Activated T-helper 1 cell treated with anti-CD3 and anti-CD28 coated beads, Interleukin-2, amount 50 U/mL, for 16 hours (primary cell): ENCODE measurements at regions not wholly inside any gene's neighbourhood (a gene's known extent, or its start where the extent isn't known, plus 50 kb on each side); places are given as distances from the start of the nearest gene placed in this dataset.
"Not testable (repeated sequence)": the region's sequence is repeated elsewhere in the genome, so short reads cannot be mapped to it uniquely, and the experiment has no call there.

Experiments used
- DNase-seq, 2 donors: peaks; one replicate each; pipeline ENCODE4 v3.0.0-alpha.2; 2020; ENCODE audit warnings: low read depth in 1 of 2, low spot score in 1 of 2

DNA sequence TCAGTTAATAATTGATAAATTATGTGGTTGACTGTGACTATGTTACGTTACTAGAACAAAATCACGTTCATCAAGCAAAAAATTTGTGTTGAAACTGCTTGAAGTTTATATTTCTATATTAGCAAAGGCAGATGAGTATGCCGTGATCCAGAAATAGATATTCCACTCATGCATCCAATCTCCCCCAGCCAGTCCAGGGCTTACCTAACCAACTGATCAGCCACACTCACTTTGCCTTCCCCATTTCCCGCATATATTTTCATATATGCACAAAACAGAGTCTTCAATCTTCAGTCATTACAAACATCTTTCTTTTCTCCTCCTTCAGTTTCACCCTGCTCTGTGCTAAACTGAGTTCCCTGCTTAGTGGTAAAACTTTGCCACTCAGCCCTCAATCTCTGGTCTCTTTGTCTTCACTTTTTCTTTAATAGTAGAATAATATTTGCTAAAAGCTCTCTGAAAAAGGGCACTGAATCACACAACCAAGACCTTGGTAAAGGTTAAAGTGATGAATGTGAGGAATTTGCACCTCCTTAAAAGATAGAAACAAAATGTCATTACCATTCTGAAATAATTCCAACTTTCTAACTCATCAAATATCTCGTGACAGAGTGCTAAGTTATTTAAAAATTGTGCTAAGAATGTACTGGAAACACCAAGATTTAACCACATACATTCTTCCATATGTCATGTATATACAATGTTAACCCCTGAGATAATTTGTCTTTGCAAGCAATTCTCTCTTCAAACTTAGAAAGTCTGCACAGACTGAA, 893.2 kb upstream of the CRIM1 start:
- no peak for DNase-seq

DNA sequence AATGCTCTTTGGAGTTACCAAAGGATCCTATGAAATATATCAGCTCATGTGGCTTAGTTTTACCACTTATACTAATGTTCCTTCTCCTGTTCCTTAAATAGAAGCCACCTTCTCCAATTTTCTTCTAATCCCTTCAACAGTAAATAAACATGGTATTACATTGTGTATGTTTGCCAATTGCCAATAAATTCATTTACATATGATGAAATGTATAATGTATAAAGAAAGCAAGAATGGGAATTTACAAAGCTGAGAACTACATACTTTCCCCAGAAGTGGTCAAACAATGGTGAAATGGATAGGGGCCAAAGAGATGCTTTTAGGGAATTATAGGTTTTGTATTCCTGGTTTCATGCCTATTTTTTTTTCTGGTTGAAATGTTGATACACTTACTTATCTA, 894.2 kb upstream of the CRIM1 start:
- no peak for DNase-seq

DNA sequence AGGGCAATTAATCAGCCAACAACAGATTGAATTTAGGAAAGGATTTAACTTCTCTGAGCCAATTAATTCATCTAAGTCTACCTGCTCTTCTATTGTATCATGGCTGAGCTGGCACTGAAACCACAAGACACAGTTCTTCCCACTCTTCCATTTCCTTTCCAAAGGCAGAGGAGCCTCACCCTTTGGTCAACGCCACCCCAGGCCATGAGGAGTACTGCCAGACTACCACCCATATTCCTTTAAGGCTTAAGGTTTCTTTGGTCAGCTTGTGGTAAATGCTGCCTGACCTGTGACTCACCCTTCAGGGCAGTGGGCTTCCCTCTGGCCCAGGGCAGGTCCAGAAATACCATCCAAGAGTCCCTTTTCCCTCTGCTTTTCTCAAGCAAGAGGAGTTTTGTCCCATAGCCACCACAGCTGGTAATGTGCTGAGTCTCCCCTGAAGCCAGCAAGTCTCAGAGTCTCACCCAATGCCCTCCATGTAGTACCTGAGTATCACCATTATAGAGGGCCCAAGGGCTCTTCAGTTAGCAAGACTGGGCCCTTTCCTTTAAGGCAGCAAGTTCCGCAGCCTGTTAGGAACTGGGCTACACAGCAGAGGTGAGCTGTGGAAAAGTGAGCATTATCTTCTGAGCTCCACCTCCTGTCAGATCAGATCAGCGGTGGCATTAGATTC, 900.5 kb upstream of the CRIM1 start:
- DNase-seq = no peak

DNA sequence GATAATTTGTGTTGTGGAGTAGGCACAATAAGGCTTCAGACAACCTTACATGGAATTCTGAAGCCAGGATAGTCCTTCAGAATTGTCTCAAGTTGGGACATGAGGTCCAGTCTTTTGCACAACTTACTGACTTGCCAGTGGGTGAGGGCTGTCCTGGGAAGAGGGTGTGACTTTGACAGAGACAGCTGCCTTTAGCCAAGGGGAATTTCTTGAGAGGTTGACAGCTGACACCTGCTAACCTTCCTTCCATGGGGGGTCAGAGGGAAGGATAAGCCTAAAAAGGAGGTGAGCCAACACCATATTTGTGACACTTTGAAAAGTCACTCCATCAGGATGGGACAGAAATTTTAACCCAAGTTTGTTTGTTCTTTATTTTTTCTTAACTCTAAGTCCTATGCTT, 907.8 kb upstream of the CRIM1 start:
- no peak for DNase-seq

DNA sequence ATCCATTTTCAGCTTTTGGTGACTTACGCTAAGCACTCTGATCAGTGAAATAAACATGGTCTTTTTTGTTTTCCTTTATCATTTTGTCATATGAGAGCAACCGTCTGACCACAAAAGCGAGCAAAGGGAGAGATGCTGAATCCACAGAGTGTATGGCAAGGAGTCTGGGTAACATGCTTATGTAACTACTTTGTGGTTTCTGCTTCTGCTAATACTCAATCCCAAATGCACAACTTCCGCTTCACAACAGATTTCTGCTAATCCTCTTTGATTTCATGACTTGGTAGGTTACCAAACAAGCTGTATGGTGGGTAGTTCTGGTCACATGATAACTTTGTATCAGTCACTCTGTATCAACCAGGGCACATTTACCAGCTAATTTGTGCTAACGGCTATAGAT, 908.4 kb upstream of the CRIM1 start:
- no peak for DNase-seq

DNA sequence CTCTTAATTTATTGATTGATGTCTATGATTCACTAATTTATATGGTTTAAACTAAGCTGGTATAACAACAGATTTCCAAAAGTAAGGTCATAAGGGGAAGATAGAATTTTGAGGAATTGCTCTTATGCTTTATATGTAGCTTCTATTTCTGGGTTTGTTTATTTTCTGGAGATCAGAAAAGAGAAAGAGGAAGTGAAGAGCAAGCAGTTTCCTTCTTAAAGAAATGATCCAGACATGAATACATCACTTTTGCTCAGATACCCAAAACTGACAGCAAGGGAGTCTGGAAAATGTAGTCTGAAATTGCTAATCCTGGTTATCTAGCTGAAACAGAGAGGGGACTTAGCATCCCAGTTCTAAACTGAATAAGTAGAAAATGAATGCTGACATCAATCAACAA, 912.5 kb upstream of the CRIM1 start:
- no peak for DNase-seq

DNA sequence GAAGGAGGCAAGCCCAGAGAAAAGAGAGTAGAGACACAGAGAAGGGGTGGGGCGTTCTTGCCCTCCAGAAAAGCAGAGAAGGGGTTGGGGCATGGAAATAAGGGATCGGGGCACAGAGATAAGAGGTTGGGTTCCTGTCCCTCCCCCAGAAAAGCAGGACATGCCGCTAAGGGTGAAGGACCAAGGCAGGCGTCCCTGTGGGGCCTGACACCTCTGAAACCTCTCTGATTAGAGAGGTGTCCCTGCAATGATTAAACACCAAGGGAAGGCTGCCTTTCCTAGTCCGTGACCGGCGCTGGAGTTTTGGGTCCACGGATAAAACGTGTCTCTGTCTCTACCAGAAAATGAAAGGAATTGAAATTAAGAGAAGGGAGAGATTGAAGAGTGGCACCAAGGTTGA, 914.0 kb upstream of the CRIM1 start:
- not testable (repeated sequence) for DNase-seq

DNA sequence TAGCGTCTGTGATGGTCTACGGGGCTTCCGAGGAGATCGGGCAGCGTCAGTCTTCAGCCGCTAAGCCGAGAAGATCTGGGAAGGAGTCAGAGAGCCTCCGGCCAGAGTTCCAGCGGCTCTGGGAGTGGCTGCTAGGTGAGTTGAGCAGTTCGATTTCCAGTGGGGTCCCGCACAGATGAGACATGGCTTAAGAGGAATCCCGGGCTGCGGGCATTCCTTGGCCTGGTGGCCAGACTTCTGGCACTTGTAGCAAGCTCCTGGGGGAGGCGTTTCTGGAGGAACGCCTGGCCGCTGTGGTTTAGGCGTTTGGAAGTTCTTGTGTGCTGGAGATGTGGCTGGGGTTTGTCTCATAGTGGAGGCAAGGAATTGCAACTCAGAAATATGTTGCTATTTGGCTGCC, 915.3 kb upstream of the CRIM1 start:
- not testable (repeated sequence) for DNase-seq

DNA sequence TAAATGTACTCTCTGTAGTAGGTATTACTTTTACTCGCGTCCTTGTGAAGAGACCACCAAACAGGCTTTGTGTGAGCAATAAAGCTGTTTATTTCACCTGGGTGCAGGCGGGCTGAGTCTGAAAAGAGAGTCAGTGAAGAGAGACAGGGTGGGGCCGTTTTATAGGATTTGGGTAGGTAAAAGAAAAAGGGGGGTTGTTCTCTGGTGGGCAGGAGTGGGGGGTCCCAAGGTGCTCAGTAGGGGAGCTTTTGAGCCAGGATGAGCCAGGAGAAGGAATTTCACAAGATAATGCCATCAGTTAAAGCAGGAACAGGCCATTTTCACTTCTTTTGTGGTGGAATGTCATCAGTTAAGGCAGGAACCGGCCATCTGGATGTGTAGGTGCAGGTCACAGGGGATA, 918.7 kb upstream of the CRIM1 start:
- DNase-seq = not testable (repeated sequence)

DNA sequence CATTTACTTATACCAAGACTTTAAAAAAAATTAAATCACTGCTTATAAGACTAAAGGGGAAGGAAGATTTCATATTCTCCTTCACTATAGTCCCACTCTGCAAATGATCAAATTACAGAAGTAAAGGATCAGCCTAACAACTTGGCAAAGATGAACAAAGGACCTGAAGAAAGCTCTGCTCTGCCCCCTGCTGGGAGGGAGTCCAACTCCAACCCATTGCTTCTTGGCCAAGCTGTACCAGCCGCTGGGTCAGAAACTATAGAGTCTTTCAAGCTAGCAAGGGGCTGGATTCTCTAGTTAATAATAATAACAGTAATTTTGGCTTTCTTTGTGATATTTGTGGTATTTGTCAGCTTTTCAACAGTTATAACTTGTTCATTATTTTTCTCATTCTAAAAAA, 927.0 kb upstream of the CRIM1 start:
- DNase-seq = no peak

DNA sequence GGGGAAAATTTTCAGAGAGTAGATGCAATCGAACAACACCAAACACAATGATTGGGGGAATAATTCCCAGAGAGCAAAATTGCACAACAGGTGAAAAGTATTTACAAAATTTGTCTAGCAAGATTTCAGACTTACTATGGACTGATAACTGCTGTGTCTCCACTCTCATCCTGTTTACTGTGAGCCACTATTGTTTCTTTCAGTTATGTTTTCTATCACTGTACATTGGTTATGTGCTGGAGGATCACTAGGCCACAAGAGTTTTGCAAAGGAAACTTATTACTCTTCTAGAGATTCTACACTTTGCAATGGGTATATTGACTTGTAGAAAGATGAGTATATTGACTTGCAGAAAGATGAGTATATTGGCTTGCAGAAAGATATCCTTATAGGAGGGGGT, 934.1 kb upstream of the CRIM1 start:
- DNase-seq = no peak

DNA sequence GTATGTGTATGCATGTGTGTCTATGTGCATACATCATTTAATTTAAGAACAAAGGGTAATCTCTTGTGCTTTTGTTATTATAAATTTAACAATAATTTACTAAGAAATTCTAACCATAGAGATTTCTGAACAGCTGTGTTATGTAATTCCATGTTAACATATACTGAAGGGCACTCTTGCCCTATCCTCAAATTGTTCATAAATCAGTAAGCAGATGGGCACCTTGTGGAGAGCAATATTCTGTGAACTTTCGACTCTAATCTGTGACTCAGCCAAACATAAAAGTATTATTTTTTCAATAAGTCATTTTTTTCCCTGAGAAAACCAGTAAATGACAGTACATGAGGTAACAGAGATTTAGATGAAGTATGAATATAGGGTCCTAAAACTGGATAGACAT, 938.3 kb upstream of the CRIM1 start:
- no peak for DNase-seq

DNA sequence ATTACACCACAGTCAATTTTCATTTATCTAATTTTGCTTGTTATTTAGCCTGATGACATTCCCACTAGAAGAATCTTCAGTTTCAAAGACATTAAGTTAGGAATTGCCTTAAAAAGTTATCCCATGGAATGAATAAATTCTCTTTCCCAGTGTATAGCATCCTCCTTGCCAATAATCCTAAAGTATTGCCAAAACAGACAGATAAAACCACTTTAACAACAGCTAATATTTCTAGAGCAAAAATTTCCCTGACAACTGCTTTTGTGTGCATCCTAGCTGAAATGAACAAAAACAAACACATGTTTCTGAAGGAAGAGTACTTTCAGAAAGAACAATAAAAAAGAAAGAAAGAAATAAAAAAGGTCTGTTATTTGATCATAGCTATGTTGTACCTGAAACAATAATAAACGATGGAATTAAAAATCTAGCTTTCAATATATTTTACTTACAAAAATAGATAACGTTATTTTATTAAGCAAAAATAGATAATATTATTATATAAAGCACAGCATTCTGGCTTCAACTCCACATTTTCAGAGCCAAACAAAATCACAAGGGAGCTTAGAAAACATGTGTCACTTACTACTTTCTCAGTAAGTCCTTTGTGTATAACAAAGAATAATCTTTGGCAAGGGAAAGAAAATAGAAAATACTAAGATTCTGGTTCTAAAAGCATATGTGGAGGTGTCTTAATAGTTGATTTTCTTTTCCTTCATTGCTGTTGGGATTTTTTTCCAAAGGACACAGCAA, 939.0 kb upstream of the CRIM1 start:
- DNase-seq = no peak

DNA sequence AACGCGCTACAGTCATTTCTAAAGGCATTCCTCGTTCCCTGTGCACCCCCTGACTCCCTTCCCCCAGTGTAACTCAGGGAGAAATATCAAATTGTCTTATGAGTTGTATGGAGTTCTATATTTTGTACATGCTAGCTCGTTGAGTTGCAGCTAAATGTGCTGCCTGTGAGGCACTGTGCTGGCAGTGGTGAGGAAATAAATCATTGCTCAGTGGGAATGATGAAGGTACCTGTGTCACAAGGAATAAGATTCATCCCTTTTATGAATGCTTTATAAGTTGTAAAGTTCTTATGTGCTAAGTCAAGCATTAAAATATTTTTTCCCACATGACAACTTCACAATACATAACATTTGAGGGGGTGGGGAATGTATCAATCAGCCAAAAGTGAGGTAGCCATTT, 939.6 kb upstream of the CRIM1 start:
- DNase-seq = no peak

DNA sequence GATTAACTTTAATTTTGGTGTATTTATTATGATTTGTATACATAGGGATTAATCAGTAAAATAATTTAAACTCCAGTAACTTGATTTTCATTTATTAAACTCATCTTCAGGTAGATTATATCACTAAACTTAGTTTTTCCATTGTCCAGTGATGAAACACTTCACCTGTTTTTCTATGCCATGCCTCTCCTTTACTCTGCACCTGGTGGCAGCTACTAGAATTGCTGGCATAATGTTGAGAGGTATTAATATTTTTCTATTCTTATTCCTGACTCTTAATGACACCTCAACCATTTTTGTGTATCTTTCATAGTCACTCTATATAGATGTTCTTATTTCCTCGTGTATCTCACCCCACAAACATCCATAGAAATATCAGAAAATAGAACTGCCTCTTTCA, 940.3 kb upstream of the CRIM1 start:
- no peak for DNase-seq

DNA sequence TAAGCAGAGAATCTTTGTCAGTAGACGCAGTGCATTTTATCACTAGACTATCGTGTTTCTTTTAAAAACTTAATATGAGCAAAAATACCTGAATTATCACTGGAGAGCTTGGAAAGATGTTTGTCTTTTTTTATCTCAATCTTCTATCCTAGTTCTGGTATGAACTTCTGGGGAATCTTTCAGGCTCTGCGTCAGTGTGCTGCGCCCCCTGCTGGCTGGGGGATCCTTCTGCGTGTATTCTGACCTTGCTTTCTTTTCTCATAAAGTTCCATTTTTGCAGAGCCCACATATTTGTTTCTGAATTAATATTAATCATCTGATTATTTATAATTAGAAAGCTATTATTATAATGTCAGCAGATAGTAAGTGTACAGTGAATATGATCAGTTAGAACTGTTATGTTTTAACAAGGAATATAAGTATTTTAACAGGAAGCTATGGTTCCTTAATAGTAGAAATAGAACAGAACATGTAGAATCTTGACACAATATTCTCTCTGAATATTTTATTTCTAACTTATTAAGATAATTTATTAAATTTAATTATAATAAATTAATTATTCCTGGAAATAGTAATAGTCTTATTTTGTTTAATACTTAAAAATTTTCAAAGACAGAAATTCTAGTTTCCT, 945.0 kb upstream of the CRIM1 start:
- peak in 1 of 2 donors; percentile 2 for DNase-seq

DNA sequence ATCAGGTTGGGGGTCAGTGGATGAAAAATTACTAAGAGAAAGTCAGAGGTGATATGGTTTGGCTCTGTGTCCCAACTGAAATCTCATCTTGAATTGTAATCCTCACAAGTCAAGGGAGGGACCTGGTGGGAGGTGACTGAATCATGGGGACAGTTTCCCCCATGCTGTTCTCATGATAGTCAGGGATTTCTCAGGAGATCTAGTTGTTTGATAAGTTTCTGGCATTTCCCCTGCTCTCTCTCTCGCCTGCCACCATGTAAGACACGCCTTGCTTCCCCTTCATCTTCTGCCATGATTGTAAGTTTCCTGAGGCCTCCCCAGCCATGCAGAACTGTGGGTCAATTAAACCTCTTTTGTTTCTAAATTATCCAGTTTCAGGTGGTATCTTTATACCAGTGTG, 945.8 kb upstream of the CRIM1 start:
- no peak for DNase-seq

DNA sequence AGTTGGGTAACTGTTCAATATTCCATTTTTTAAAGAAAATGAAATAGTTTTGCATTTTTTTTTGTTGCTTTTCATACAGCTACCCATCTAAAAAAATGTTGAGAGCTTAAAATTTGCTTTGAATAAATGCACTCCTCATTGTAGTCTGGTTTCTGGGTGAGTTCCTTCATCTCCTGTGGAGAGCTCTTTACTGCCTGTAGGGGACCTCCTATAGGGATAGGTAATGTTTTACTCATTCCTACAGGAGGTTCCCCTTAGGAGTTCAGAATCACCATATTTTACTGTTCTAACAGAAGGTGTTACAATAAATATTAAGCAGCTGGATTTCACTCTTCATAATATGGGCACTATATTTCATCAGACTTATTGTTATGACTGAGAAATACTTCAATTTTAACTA, 947.3 kb upstream of the CRIM1 start:
- no peak for DNase-seq

DNA sequence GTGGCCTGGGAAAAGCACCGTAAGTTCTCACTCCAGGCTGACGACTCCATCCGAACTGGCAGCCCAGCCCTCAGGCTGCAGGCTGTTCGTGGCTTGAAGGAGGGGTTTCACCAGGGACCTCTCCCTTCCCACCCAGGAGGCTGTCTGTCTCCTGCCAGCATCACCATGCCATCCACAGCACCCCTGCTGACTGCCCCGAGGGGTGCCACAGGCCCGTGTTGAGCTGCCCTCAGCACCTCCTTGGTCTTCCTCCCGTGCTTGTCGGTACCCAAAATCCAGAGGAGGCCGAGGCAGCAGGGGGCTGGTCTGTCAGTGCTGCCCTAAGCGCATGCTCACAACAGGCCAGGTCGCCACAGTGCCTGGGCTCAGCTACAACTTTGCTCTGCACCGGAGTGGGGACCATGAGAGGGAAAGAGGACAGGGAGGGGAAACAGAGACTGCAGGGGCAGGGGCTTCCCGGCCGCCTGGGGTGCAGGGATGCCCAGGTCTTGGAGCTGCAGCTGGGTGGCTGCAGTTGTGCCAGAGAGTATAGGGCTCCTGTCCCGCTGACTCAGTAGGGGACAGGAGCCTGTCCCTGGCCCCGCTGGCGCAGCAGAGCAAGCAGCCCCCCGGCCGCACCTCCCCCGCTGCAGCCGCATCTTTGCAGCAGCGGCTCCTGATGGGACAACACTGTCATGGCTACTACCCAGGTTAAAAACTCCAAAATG, 963.7 kb upstream of the CRIM1 start:
- DNase-seq = no peak

DNA sequence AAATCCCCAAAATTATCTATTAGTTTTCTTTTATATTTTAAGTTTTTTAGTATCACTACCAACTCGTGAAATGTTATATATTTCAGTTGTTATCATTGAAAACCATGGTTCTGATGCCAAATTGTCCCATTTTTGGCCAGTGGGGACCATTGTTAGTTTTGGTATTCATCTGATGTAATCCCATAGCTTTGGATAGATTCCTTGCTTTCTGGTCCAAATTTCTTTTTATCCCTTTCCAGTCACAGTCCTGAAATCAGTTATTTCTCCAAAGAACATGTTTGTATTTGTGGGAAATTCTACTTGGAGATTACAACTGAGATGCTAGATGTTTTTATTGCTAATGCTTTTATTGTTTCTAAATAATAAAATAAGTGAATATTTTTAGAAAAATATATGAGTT, 976.8 kb upstream of the CRIM1 start:
- no peak for DNase-seq

DNA sequence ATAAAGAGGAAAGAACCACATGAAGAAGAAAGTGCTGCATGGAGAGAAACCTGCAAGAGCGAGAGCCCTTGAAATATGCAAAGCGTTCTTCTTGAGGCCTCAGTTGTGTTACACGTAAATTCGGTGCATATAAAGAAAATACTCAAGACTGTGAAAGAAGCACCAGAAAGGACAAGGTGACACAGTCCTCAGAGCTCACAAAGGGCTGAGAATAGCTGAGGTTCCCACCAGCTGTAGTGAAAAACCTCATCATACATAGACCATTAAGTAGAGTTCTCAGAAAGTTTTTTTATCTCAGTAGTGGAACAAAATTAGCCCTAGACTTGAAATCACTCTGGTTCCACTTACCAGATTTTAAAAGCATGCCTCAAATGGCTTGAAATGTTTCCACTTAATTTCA, 980.7 kb upstream of the CRIM1 start:
- no peak for DNase-seq
